Chondrocyte (in vitro differentiated cells): ENCODE measurements at regions not wholly inside any gene's neighbourhood (a gene's known extent, or its start where the extent isn't known, plus 50 kb on each side); places are given as distances from the start of the nearest gene placed in this dataset.
A peak's percentile ranks its signal among the peaks of the same experiment; 100 is the strongest.

Experiments
- DNase-seq: peaks from one replicate; pipeline ENCODE4 v3.0.0; 2021; ENCODE audit warnings: mixed read lengths, low spot score
- H3K27ac Mint-ChIP-seq: one replicate; pipeline ENCODE4 v1.8.0; 2021; ENCODE audit warnings: mild to moderate bottlenecking, moderate library complexity, mixed read lengths; ENCODE audit not compliant: unreplicated experiment
- H3K27me3 Mint-ChIP-seq: 2 replicates; pipeline ENCODE4 v1.8.0; 2021; ENCODE audit warnings: low read depth, mixed read lengths
- H3K36me3 Mint-ChIP-seq: 2 replicates; pipeline ENCODE4 v1.8.0; 2021; ENCODE audit warnings: low read depth, mixed read lengths
- H3K4me1 Mint-ChIP-seq: 2 replicates; pipeline ENCODE4 v1.8.0; 2021; ENCODE audit warnings: low read depth, mild to moderate bottlenecking, mixed read lengths
- H3K4me3 Mint-ChIP-seq: one replicate; pipeline ENCODE4 v1.8.0; 2021; ENCODE audit warnings: mild to moderate bottlenecking, moderate library complexity, mixed read lengths; ENCODE audit not compliant: unreplicated experiment
- H3K9me3 Mint-ChIP-seq: 2 replicates; pipeline ENCODE4 v1.8.0; 2021; ENCODE audit warnings: low read depth, mixed read lengths
- CTCF ChIP-seq: fragments of 200-600 bp; sonication (generic); IDR thresholded peaks from 2 replicates; pipeline ENCODE4 v1.5.0; 2021; ENCODE audit warnings: antibody characterized with exemption, mild to moderate bottlenecking, moderate library complexity

GRCh38 chr13:50724913-50725312 is 118.6 kb downstream of the DLEU7 start:
- Mint-ChIP-seq H3K4me3 (no peak overlapping the region), H3K36me3 (no peaks in the 10 kb centered on the region), H3K27me3 (no peaks in the 10 kb centered on the region), H3K27ac (no peak overlapping the region), H3K9me3 (peaks cover 3% of the 10 kb centered on the region), H3K4me1 (peaks cover under 1% of the 10 kb centered on the region)
- no peak for DNase-seq
- TF ChIP-seq CTCF: no peak

- no peak for TF ChIP-seq CTCF
- H3K4me1 Mint-ChIP-seq: peaks cover 12% of the 10 kb centered on the region
- no peaks in the 10 kb centered on the region for H3K27me3 Mint-ChIP-seq
- no peak overlapping the region for H3K4me3 Mint-ChIP-seq
- H3K9me3 Mint-ChIP-seq: peaks cover 3% of the 10 kb centered on the region
- DNase-seq: no peak
- no peak overlapping the region for H3K27ac Mint-ChIP-seq
- no peaks in the 10 kb centered on the region for H3K36me3 Mint-ChIP-seq
Measured at GRCh38 chr13:50726164-50726563, 117.3 kb downstream of the DLEU7 start.

- DNase-seq: no peak
- H3K9me3 Mint-ChIP-seq: peaks cover 3% of the 10 kb centered on the region
Measured at GRCh38 chr13:50729177-50729576, 114.3 kb downstream of the DLEU7 start.

GRCh38 chr13:50730496-50731351 is 112.8 kb downstream of the DLEU7 start:
- Mint-ChIP-seq H3K9me3 (peaks cover 3% of the 10 kb centered on the region), H3K36me3 (no peaks in the 10 kb centered on the region), H3K4me1 (peaks cover 29% of the 10 kb centered on the region), H3K27me3 (no peaks in the 10 kb centered on the region), H3K27ac (no peak overlapping the region), H3K4me3 (no peak overlapping the region)
- DNase-seq: no peak
- no peak for TF ChIP-seq CTCF

More at GRCh38 chr13:50729177-50729576, 114.3 kb downstream of the DLEU7 start:
- Mint-ChIP-seq H3K27ac (no peak overlapping the region), H3K4me3 (no peak overlapping the region), H3K4me1 (peaks cover 29% of the 10 kb centered on the region), H3K36me3 (no peaks in the 10 kb centered on the region), H3K27me3 (no peaks in the 10 kb centered on the region)
- TF ChIP-seq CTCF: no peak

- Mint-ChIP-seq H3K27ac (peak overlapping the region; percentile 58), H3K4me1 (peaks cover 34% of the 10 kb centered on the region), H3K36me3 (no peaks in the 10 kb centered on the region), H3K27me3 (no peaks in the 10 kb centered on the region), H3K9me3 (peaks cover 3% of the 10 kb centered on the region), H3K4me3 (no peak overlapping the region)
- TF ChIP-seq CTCF: no peak
- DNase-seq: no peak
Measured at GRCh38 chr13:50731400-50731799, 112.1 kb downstream of the DLEU7 start.
